Mesendoderm (in vitro differentiated cells): ENCODE measurements at regions not wholly inside any gene's neighbourhood (a gene's known extent, or its start where the extent isn't known, plus 50 kb on each side); places are given as distances from the start of the nearest gene placed in this dataset.

ENCODE experiments used
- DNase-seq: peaks from one replicate; pipeline ENCODE4 v3.0.0; 2013
- H2AK5ac ChIP-seq: 2 replicates; pipeline ENCODE4 v1.6.1; 2013; ENCODE audit warnings: low read length, inconsistent platforms
- H2BK120ac ChIP-seq: 2 replicates; pipeline ENCODE4 v1.6.1; 2013; ENCODE audit warnings: low read depth, mild to moderate bottlenecking, low read length, moderate library complexity, mixed read lengths
- H2BK15ac ChIP-seq: replicated peaks from 2 replicates; pipeline ENCODE4 v1.6.1; 2013; ENCODE audit warnings: low read depth, mild to moderate bottlenecking, moderate library complexity
- H2BK5ac ChIP-seq: 2 replicates; pipeline ENCODE4 v1.6.1; 2013; ENCODE audit warnings: low read length, inconsistent platforms
- H3K18ac ChIP-seq: 2 replicates; pipeline ENCODE4 v1.6.1; 2013; ENCODE audit warnings: mild to moderate bottlenecking, low read length, mixed read lengths
- H3K23ac ChIP-seq: one replicate; pipeline ENCODE4 v1.6.1; 2013; ENCODE audit warnings: low read length
- H3K27ac ChIP-seq: 2 replicates; pipeline ENCODE4 v1.5.1; 2013; ENCODE audit warnings: low read depth, mild to moderate bottlenecking, inconsistent platforms, low read length, moderate library complexity
- H3K27me3 ChIP-seq: 2 replicates; pipeline ENCODE4 v1.6.1; 2013; ENCODE audit warnings: low read length, control low read depth, mild to moderate bottlenecking, inconsistent platforms; ENCODE audit not compliant: insufficient read depth, poor library complexity
- H3K36me3 ChIP-seq: 2 replicates; pipeline ENCODE4 v1.6.1; 2013; ENCODE audit warnings: low read length, inconsistent platforms; ENCODE audit not compliant: control insufficient read depth, insufficient read depth
- H3K4ac ChIP-seq: one replicate; pipeline ENCODE4 v1.6.1; 2013; ENCODE audit warnings: low read depth, mild to moderate bottlenecking, low read length, moderate library complexity
- H3K4me1 ChIP-seq: 2 replicates; pipeline ENCODE4 v1.6.1; 2013; ENCODE audit warnings: low read depth, low read length, inconsistent platforms; ENCODE audit not compliant: control insufficient read depth
- H3K4me2 ChIP-seq: 2 replicates; pipeline ENCODE4 v1.6.1; 2013; ENCODE audit warnings: low read length
- H3K4me3 ChIP-seq: 2 replicates; pipeline ENCODE4 v1.5.1; 2013; ENCODE audit warnings: mild to moderate bottlenecking, low read length
- H3K56ac ChIP-seq: one replicate; pipeline ENCODE4 v1.6.1; 2013; ENCODE audit warnings: low read length
- H3K79me1 ChIP-seq: 2 replicates; pipeline ENCODE4 v1.6.1; 2013; ENCODE audit warnings: low read length, inconsistent platforms
- H3K79me2 ChIP-seq: 2 replicates; pipeline ENCODE4 v1.6.1; 2013; ENCODE audit warnings: mild to moderate bottlenecking, low read length; ENCODE audit not compliant: control insufficient read depth, insufficient read depth
- H3K9ac ChIP-seq: 2 replicates; pipeline ENCODE4 v1.6.1; 2013; ENCODE audit warnings: low read length, inconsistent platforms
- H4K5ac ChIP-seq: one replicate; pipeline ENCODE4 v1.6.1; 2013; ENCODE audit warnings: low read length
- H4K8ac ChIP-seq: one replicate; pipeline ENCODE4 v1.6.1; 2013; ENCODE audit warnings: low read depth, mild to moderate bottlenecking, control low read depth, low read length, moderate library complexity
- WGBS: extraction: QIAGEN DNeasy Blood & Tissue Kit; methylation state at CpG from one replicate; pipeline ENCODE4 v1.1.7; 2013; ENCODE audit warnings: low lambda C conversion rate, missing lambda C conversion rate; ENCODE audit not compliant: insufficient coverage; ENCODE audit errors: extremely low coverage; 5-methylcytosine and 5-hydroxymethylcytosine counted together

DNA sequence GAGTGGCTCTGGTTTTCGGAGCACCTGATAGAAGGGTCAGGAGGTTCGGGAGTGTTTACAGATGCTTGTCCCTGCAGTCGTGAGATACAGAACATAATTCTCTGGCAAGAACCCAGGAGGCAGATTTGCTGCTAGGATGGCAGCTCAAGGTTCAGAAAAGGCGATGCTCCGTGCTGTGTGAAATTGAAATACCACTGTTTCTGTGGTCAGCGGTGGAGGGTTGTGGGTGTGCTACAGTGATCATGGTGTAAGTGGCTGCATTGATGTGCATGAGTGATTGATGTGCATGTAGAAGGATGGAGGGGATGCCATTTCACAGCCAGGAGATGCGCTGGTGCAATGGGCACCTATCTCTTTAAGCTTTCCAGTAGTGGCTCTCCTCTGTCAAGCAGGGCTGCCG is 322.1 kb downstream of the GALR1 start:
- Histone ChIP-seq H3K18ac (no peak overlapping the region), H3K36me3 (no peaks in the 10 kb centered on the region), H3K79me1 (no peaks in the 10 kb centered on the region), H4K5ac (no peak overlapping the region), H4K8ac (no peak overlapping the region), H3K4ac (no peak overlapping the region), H3K79me2 (no peaks in the 10 kb centered on the region), H3K4me1 (no peaks in the 10 kb centered on the region), H2BK15ac (no peak overlapping the region), H2BK5ac (no peak overlapping the region), H3K56ac (no peak overlapping the region), H3K27ac (no peak overlapping the region), H3K27me3 (no peaks in the 10 kb centered on the region), H3K4me3 (no peak overlapping the region), H2AK5ac (no peak overlapping the region), H3K4me2 (no peak overlapping the region), H3K9ac (no peak overlapping the region), H3K23ac (no peak overlapping the region), H2BK120ac (no peak overlapping the region)
- no peak for DNase-seq
- WGBS = no CpG with 5 or more reads among the region's 8 CpGs

- no peak overlapping the region for H2BK15ac ChIP-seq
- no peak overlapping the region for H2BK120ac ChIP-seq
- no peak overlapping the region for H3K23ac ChIP-seq
- no peaks in the 10 kb centered on the region for H3K36me3 ChIP-seq
- no peak overlapping the region for H3K18ac ChIP-seq
- no peak overlapping the region for H3K4me3 ChIP-seq
- no peak overlapping the region for H2BK5ac ChIP-seq
- H3K56ac ChIP-seq = no peak overlapping the region
- no peaks in the 10 kb centered on the region for H3K79me2 ChIP-seq
- no peak overlapping the region for H2AK5ac ChIP-seq
- DNase-seq = no peak
- WGBS = no CpG with 5 or more reads among the region's 9 CpGs
- no peak overlapping the region for H3K9ac ChIP-seq
- H3K4ac ChIP-seq = no peak overlapping the region
- no peak overlapping the region for H4K5ac ChIP-seq
- H4K8ac ChIP-seq = no peak overlapping the region
- H3K4me1 ChIP-seq = no peaks in the 10 kb centered on the region
- H3K27ac ChIP-seq = no peak overlapping the region
- H3K4me2 ChIP-seq = no peak overlapping the region
- no peaks in the 10 kb centered on the region for H3K27me3 ChIP-seq
- H3K79me1 ChIP-seq = no peaks in the 10 kb centered on the region
These were observed 322.9 kb downstream of the GALR1 start for GRCh38 chr18:77572537-77572936.

DNA sequence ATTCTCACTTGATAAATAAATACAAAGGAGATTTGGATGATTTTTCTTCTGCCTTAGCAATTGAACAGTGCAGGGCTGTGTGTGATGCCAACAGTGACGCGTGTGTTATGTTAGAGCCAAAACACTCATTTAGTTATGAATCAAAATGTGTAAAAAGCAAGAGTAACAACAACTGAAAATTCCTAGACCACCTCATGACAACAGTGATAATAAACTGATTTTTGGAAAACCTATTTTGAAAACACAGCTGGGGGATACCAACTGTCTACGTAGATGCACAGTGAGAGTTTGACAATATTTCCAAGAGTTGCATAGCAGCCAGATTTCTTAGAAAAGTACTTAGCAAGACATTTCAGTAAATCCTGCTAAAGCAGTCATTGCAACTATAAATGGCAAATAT is 323.9 kb downstream of the GALR1 start:
- Histone ChIP-seq H3K4me2 (no peak overlapping the region), H3K23ac (no peak overlapping the region), H3K27ac (no peak overlapping the region), H2BK5ac (no peak overlapping the region), H3K56ac (no peak overlapping the region), H3K36me3 (no peaks in the 10 kb centered on the region), H2BK120ac (no peak overlapping the region), H4K8ac (no peak overlapping the region), H3K4me1 (no peaks in the 10 kb centered on the region), H3K79me1 (no peaks in the 10 kb centered on the region), H3K9ac (no peak overlapping the region), H2BK15ac (no peak overlapping the region), H3K4me3 (no peak overlapping the region), H3K4ac (no peak overlapping the region), H3K79me2 (no peaks in the 10 kb centered on the region), H3K27me3 (no peaks in the 10 kb centered on the region), H4K5ac (no peak overlapping the region), H3K18ac (no peak overlapping the region), H2AK5ac (no peak overlapping the region)
- no CpG with 5 or more reads among the region's 3 CpGs for WGBS
- DNase-seq = no peak

DNA sequence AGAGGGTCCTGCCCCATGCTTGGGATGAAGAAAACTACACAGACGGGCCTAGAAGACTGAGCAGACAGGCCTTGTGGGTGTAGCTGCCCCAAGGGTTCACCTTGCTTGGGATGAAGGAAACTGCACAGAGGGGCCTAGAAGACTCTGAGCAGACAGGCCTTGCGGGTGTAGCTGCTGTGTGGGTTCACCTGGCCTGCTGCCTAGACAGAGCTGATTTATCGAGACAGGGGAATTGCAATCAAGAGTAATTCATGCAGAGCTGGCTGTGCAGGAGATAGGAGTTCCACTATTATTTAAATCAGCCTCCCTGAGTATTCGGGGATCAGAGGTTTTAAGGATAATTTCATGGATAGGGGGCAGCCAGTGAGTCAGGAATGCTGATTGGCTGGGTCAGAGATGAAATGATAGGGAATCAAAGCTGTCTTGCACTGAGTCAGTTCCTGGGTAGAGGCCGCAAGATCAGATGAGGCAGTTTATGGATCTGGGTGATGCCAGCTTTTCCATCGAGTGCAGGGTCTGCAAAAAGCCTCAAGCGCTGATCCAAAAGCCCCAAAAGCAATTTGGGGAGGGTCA is 341.4 kb downstream of the GALR1 start:
- no peak overlapping the region for H2BK15ac ChIP-seq
- no peak overlapping the region for H3K9ac ChIP-seq
- no peaks in the 10 kb centered on the region for H3K79me1 ChIP-seq
- no peaks in the 10 kb centered on the region for H3K36me3 ChIP-seq
- no peak overlapping the region for H4K8ac ChIP-seq
- H3K4ac ChIP-seq = no peak overlapping the region
- H2BK120ac ChIP-seq = no peak overlapping the region
- H3K23ac ChIP-seq = no peak overlapping the region
- H3K56ac ChIP-seq = no peak overlapping the region
- no peak overlapping the region for H3K27ac ChIP-seq
- H3K4me3 ChIP-seq = no peak overlapping the region
- no peak overlapping the region for H3K18ac ChIP-seq
- H3K27me3 ChIP-seq = no peaks in the 10 kb centered on the region
- H3K4me1 ChIP-seq = no peaks in the 10 kb centered on the region
- no peak overlapping the region for H3K4me2 ChIP-seq
- DNase-seq = no peak
- H2BK5ac ChIP-seq = no peak overlapping the region
- H2AK5ac ChIP-seq = no peak overlapping the region
- no CpG with 5 or more reads among the region's 7 CpGs for WGBS
- H3K79me2 ChIP-seq = no peaks in the 10 kb centered on the region
- H4K5ac ChIP-seq = no peak overlapping the region

DNA sequence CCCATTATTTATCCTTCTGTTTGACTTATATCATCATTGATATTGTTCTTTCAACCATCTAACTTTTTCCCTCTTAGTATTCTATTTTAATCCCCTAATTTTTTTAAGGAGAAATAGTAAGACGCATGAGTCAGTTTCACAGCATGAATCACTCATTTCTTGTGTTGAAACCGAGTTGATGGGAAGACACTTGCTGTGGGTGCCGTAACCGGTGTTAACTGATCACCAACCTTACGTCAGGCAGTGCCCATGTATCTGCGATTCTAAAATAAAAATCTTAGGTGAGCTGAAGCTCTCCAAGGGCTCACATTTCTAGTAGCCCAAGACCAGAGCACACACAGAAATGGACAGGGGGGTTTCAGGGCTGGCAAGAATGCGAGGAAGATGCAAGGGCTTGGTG is 348.1 kb downstream of the GALR1 start:
- no peak overlapping the region for H3K23ac ChIP-seq
- no peaks in the 10 kb centered on the region for H3K79me2 ChIP-seq
- no peaks in the 10 kb centered on the region for H3K36me3 ChIP-seq
- no peak overlapping the region for H3K27ac ChIP-seq
- no peak overlapping the region for H4K5ac ChIP-seq
- no peak for DNase-seq
- no peak overlapping the region for H3K18ac ChIP-seq
- H3K4me2 ChIP-seq = no peak overlapping the region
- H2BK5ac ChIP-seq = no peak overlapping the region
- no peak overlapping the region for H2BK120ac ChIP-seq
- H3K4me1 ChIP-seq = no peaks in the 10 kb centered on the region
- no peaks in the 10 kb centered on the region for H3K79me1 ChIP-seq
- no CpG with 5 or more reads among the region's 7 CpGs for WGBS
- H3K27me3 ChIP-seq = no peaks in the 10 kb centered on the region
- no peak overlapping the region for H2BK15ac ChIP-seq
- no peak overlapping the region for H2AK5ac ChIP-seq
- no peak overlapping the region for H3K9ac ChIP-seq
- H4K8ac ChIP-seq = no peak overlapping the region
- no peak overlapping the region for H3K56ac ChIP-seq
- no peak overlapping the region for H3K4ac ChIP-seq
- no peak overlapping the region for H3K4me3 ChIP-seq

GRCh38 chr18:77600674-77601073 is 351.0 kb downstream of the GALR1 start:
- Histone ChIP-seq H3K18ac (no peak overlapping the region), H3K4me1 (no peaks in the 10 kb centered on the region), H2BK120ac (no peak overlapping the region), H3K4me2 (no peak overlapping the region), H3K23ac (no peak overlapping the region), H3K4ac (no peak overlapping the region), H4K5ac (no peak overlapping the region), H2BK5ac (no peak overlapping the region), H2BK15ac (no peak overlapping the region), H3K79me1 (no peaks in the 10 kb centered on the region), H3K56ac (no peak overlapping the region), H3K4me3 (no peak overlapping the region), H3K36me3 (no peaks in the 10 kb centered on the region), H3K27me3 (no peaks in the 10 kb centered on the region), H2AK5ac (no peak overlapping the region), H4K8ac (no peak overlapping the region), H3K27ac (no peak overlapping the region), H3K79me2 (no peaks in the 10 kb centered on the region), H3K9ac (no peak overlapping the region)
- no CpG with 5 or more reads among the region's 2 CpGs for WGBS
- DNase-seq = no peak
